K562 (cell line): ENCODE measurements at regions not wholly inside any gene's neighbourhood (a gene's known extent, or its start where the extent isn't known, plus 50 kb on each side); places are given as distances from the start of the nearest gene placed in this dataset.

Source experiments
- MGA ChIP-seq: fragments of 450-650 bp; IDR thresholded peaks from 2 replicates; pipeline ENCODE4 v1.6.1; 2016; ENCODE audit warnings: mild to moderate bottlenecking, moderate library complexity

- no peak for TF ChIP-seq MGA
Observed at GRCh38 chr9:90245661-90246060, 397.0 kb downstream of the DIRAS2 start (continued).
